H9 (cell line): ENCODE measurements at regions not wholly inside any gene's neighbourhood (a gene's known extent, or its start where the extent isn't known, plus 50 kb on each side); places are given as distances from the start of the nearest gene placed in this dataset.

Experiments used
- DNase-seq: peaks from one replicate; pipeline ENCODE4 v3.0.0-alpha.2; 2017
- H2AFZ ChIP-seq: one replicate; pipeline ENCODE4 v1.6.1; 2013; ENCODE audit warnings: mild to moderate bottlenecking, low read length, control low read depth, moderate library complexity
- H2AK5ac ChIP-seq: 2 replicates; pipeline ENCODE4 v1.6.1; 2013; ENCODE audit warnings: low read length, control low read depth, mixed read lengths; ENCODE audit not compliant: insufficient read length
- H2BK120ac ChIP-seq: one replicate; pipeline ENCODE4 v1.6.1; 2013; ENCODE audit warnings: low read depth, mild to moderate bottlenecking, low read length, control low read depth, inconsistent platforms; ENCODE audit not compliant: poor library complexity, severe bottlenecking
- H2BK12ac ChIP-seq: 2 replicates; pipeline ENCODE4 v1.6.1; 2013; ENCODE audit warnings: low read length, control low read depth, mixed read lengths, low read depth; ENCODE audit not compliant: insufficient read length
- H2BK15ac ChIP-seq: 2 replicates; pipeline ENCODE4 v1.6.1; 2013; ENCODE audit warnings: low read depth, low read length, control low read depth
- H2BK20ac ChIP-seq: one replicate; pipeline ENCODE4 v1.6.1; 2013; ENCODE audit warnings: low read depth, mild to moderate bottlenecking, low read length, control low read depth, inconsistent platforms; ENCODE audit not compliant: poor library complexity, severe bottlenecking
- H2BK5ac ChIP-seq: 2 replicates; pipeline ENCODE4 v1.6.1; 2013; ENCODE audit warnings: low read length, control low read depth, mixed read lengths; ENCODE audit not compliant: insufficient read length
- H3K14ac ChIP-seq: 2 replicates; pipeline ENCODE4 v1.6.1; 2013; ENCODE audit warnings: low read length, control low read depth; ENCODE audit not compliant: insufficient read depth
- H3K18ac ChIP-seq: 2 replicates; pipeline ENCODE4 v1.6.1; 2013; ENCODE audit warnings: low read depth, mild to moderate bottlenecking, mixed read lengths, low read length, control low read depth; ENCODE audit not compliant: insufficient read length
- H3K23ac ChIP-seq: 2 replicates; pipeline ENCODE4 v1.6.1; 2013; ENCODE audit warnings: low read length, control low read depth, mixed read lengths, low read depth; ENCODE audit not compliant: insufficient read length
- H3K23me2 ChIP-seq: 2 replicates; pipeline ENCODE4 v1.6.1; 2013; ENCODE audit warnings: low read depth, mild to moderate bottlenecking, mixed read lengths, low read length, control low read depth; ENCODE audit not compliant: insufficient read length, poor library complexity, severe bottlenecking
- H3K27ac ChIP-seq: 2 replicates; pipeline ENCODE4 v1.5.1; 2013; ENCODE audit warnings: low read length, control low read depth, mixed read lengths, low read depth; ENCODE audit not compliant: insufficient read length
- H3K27me3 ChIP-seq: 2 replicates; pipeline ENCODE4 v1.6.1; 2013; ENCODE audit warnings: low read length, control low read depth, inconsistent platforms; ENCODE audit not compliant: insufficient read depth
- H3K4ac ChIP-seq: 2 replicates; pipeline ENCODE4 v1.6.1; 2013; ENCODE audit warnings: low read depth, mild to moderate bottlenecking, control low read depth, inconsistent platforms, low read length, moderate library complexity
- H3K4me1 ChIP-seq: 2 replicates; pipeline ENCODE4 v1.6.1; 2013; ENCODE audit warnings: low read length, control low read depth, inconsistent platforms; ENCODE audit not compliant: insufficient read depth
- H3K4me2 ChIP-seq: 2 replicates; pipeline ENCODE4 v1.6.1; 2013; ENCODE audit warnings: low read length, control low read depth, mixed read lengths; ENCODE audit not compliant: insufficient read length, insufficient read depth
- H3K56ac ChIP-seq: 2 replicates; pipeline ENCODE4 v1.6.1; 2013; ENCODE audit warnings: low read depth, mild to moderate bottlenecking, mixed read lengths, low read length, control low read depth; ENCODE audit not compliant: insufficient read length
- H3K79me1 ChIP-seq: 2 replicates; pipeline ENCODE4 v1.6.1; 2013; ENCODE audit warnings: low read depth, mild to moderate bottlenecking, moderate library complexity, low read length, control low read depth, inconsistent platforms; ENCODE audit not compliant: insufficient read depth, poor library complexity, severe bottlenecking
- H3K79me2 ChIP-seq: 2 replicates; pipeline ENCODE4 v1.6.1; 2013; ENCODE audit warnings: low read length, control low read depth, inconsistent platforms; ENCODE audit not compliant: insufficient read depth
- H3K9ac ChIP-seq: 2 replicates; pipeline ENCODE4 v1.6.1; 2013; ENCODE audit warnings: low read length, control low read depth, mixed read lengths; ENCODE audit not compliant: insufficient read length; ENCODE audit errors: extremely low read depth
- H3K9me3 ChIP-seq: one replicate; pipeline ENCODE4 v1.6.1; 2013; ENCODE audit warnings: low read depth, low read length, inconsistent platforms; ENCODE audit not compliant: control insufficient read depth
- H3T11ph ChIP-seq: one replicate; pipeline ENCODE4 v1.6.1; 2013; ENCODE audit warnings: mild to moderate bottlenecking, low read length, control low read depth, inconsistent platforms
- H4K20me1 ChIP-seq: one replicate; pipeline ENCODE4 v1.6.1; 2013; ENCODE audit not compliant: control insufficient read depth, insufficient read length, insufficient read depth
- H4K5ac ChIP-seq: 2 replicates; pipeline ENCODE4 v1.6.1; 2013; ENCODE audit warnings: low read depth, mild to moderate bottlenecking, mixed read lengths, low read length, control low read depth; ENCODE audit not compliant: insufficient read length
- H4K8ac ChIP-seq: replicated peaks from 2 replicates; pipeline ENCODE4 v1.6.1; 2013; ENCODE audit warnings: low read length, control low read depth, mixed read lengths, low read depth; ENCODE audit not compliant: insufficient read length
- H4K91ac ChIP-seq: 2 replicates; pipeline ENCODE4 v1.6.1; 2013; ENCODE audit warnings: low read depth, mild to moderate bottlenecking, moderate library complexity, mixed read lengths, low read length, control low read depth; ENCODE audit not compliant: insufficient read length
- H3K27ac Mint-ChIP-seq, 3 experiments: 2 replicates in 2 of 3; 3 replicates in 1 of 3; pipeline ENCODE4 v1.8.0; 2020 to 2021; ENCODE audit warnings: mixed read lengths in 3 of 3, mild to moderate bottlenecking in 1 of 3, moderate library complexity in 1 of 3
- H3K27me3 Mint-ChIP-seq: 2 replicates; pipeline ENCODE4 v1.8.0; 2021; ENCODE audit warnings: low read depth, mild to moderate bottlenecking, moderate library complexity, mixed read lengths
- H3K36me3 Mint-ChIP-seq, 3 experiments: 2 replicates in 2 of 3; 3 replicates in 1 of 3; pipeline ENCODE4 v1.8.0; 2020 to 2021; ENCODE audit warnings: low read depth in 3 of 3, mixed read lengths in 3 of 3; ENCODE audit not compliant: insufficient read depth in 1 of 3
- H3K4me1 Mint-ChIP-seq, 2 experiments: 2 replicates each; pipeline ENCODE4 v1.8.0; 2020; ENCODE audit warnings: mixed read lengths in 2 of 2
- H3K4me3 Mint-ChIP-seq, 2 experiments: 2 replicates in 1 of 2; 3 replicates in 1 of 2; pipeline ENCODE4 v1.8.0; 2020 to 2021; ENCODE audit warnings: mild to moderate bottlenecking in 2 of 2, mixed read lengths in 2 of 2, moderate library complexity in 1 of 2
- H3K9me3 Mint-ChIP-seq, 2 experiments: 2 replicates in 1 of 2; 3 replicates in 1 of 2; pipeline ENCODE4 v1.8.0; 2020; ENCODE audit warnings: mild to moderate bottlenecking in 2 of 2, mixed read lengths in 2 of 2, moderate library complexity in 1 of 2
- CTCF ChIP-seq: fragments of 200-600 bp; sonication (generic); conservative IDR thresholded peaks from 3 replicates; pipeline ENCODE4 v1.8.0; 2021; ENCODE audit warnings: antibody characterized with exemption, mild to moderate bottlenecking
- whole genome bisulfite sequencing: extraction: QIAGEN DNeasy Blood & Tissue Kit; methylation state at CpG from one replicate; pipeline ENCODE4 v1.1.7; 2013; ENCODE audit warnings: missing lambda C conversion rate, low lambda C conversion rate, mixed read lengths; ENCODE audit not compliant: insufficient read length; ENCODE audit errors: extremely low coverage; 5-methylcytosine and 5-hydroxymethylcytosine counted together

GRCh38 chr15:62519900-62520299, 354.8 kb upstream of the C2CD4B start:
- Histone ChIP-seq H3K56ac (no peak overlapping the region), H2BK15ac (no peak overlapping the region), H3K27me3 (no peaks in the 10 kb centered on the region), H2BK120ac (no peak overlapping the region), H3K79me2 (no peaks in the 10 kb centered on the region), H3K23ac (no peak overlapping the region), H3T11ph (no peak overlapping the region), H4K5ac (no peak overlapping the region), H3K4me1 (peaks cover 8% of the 10 kb centered on the region; the same call in 1 of the 2 replicates), H2BK12ac (no peak overlapping the region), H3K14ac (no peak overlapping the region), H2AFZ (no peak overlapping the region), H4K91ac (no peak overlapping the region), H3K18ac (no peak overlapping the region), H2BK5ac (no peak overlapping the region), H3K27ac (no peak overlapping the region), H4K8ac (no peak overlapping the region), H2AK5ac (no peak overlapping the region), H3K9me3 (no peaks in the 10 kb centered on the region), H3K4me2 (no peak overlapping the region), H3K9ac (no peak overlapping the region), H2BK20ac (no peak overlapping the region), H3K4ac (no peak overlapping the region), H3K23me2 (no peaks in the 10 kb centered on the region), H3K79me1 (no peaks in the 10 kb centered on the region), H4K20me1 (no peaks in the 10 kb centered on the region)
- no peak for DNase-seq
- Mint-ChIP-seq H3K27ac (peak overlapping the region in 1 of 3 experiments; percentile 5; a peak in 1 of 7 replicates), H3K36me3 (no peaks in the 10 kb centered on the region), H3K9me3 (no peaks in the 10 kb centered on the region), H3K27me3 (no peaks in the 10 kb centered on the region), H3K4me3 (no peak overlapping the region), H3K4me1 (peaks cover 32 to 38% of the 10 kb centered on the region in 2 experiments)
- no CpG with 5 or more reads among the region's 4 CpGs for WGBS
- TF ChIP-seq CTCF = no peak
